Liver (tissue), 8 donors: ENCODE measurements at regions not wholly inside any gene's neighbourhood (a gene's known extent, or its start where the extent isn't known, plus 50 kb on each side); places are given as distances from the start of the nearest gene placed in this dataset.

ENCODE experiments used
- DNase-seq: peaks from one replicate; pipeline ENCODE4 v3.0.0-alpha.2; 2017; ENCODE audit warnings: low spot score
- H3K27ac ChIP-seq, 2 donors: one replicate each; pipeline ENCODE4 v1.7.0; 2013; ENCODE audit warnings: inconsistent platforms in 2 of 2, low read length in 2 of 2, control low read depth in 1 of 2, low read depth in 1 of 2, mild to moderate bottlenecking in 1 of 2
- H3K27me3 ChIP-seq, 4 donors: one replicate each; pipeline versions ENCODE4 v1.6.1 to v1.7.0; 2013; ENCODE audit warnings: low read length in 3 of 4, inconsistent platforms in 1 of 4, mild to moderate bottlenecking in 1 of 4, moderate library complexity in 1 of 4; ENCODE audit not compliant: control insufficient read depth in 4 of 4, insufficient read depth in 4 of 4
- H3K36me3 ChIP-seq, 4 donors: one replicate each; pipeline versions ENCODE4 v1.6.1 to v1.7.0; 2013; ENCODE audit warnings: low read length in 3 of 4, mild to moderate bottlenecking in 3 of 4, low read depth in 1 of 4, moderate library complexity in 1 of 4; ENCODE audit not compliant: control insufficient read depth in 4 of 4, insufficient read depth in 3 of 4
- H3K4me1 ChIP-seq, 4 donors: one replicate each; pipeline versions ENCODE4 v1.6.1 to v1.7.0; 2013; ENCODE audit warnings: low read length in 3 of 4, mild to moderate bottlenecking in 3 of 4, moderate library complexity in 1 of 4; ENCODE audit not compliant: control insufficient read depth in 4 of 4, insufficient read depth in 4 of 4
- H3K4me3 ChIP-seq, 3 donors: one replicate each; pipeline versions ENCODE4 v1.6.1 to v1.7.0; 2013; ENCODE audit warnings: low read length in 3 of 3, control low read depth in 1 of 3, low read depth in 1 of 3, mild to moderate bottlenecking in 1 of 3
- H3K9ac ChIP-seq, 2 donors: one replicate each; pipeline ENCODE4 v1.7.0; 2013; ENCODE audit warnings: low read length in 2 of 2, mild to moderate bottlenecking in 2 of 2, moderate library complexity in 2 of 2, control low read depth in 1 of 2, low read depth in 1 of 2
- H3K9me3 ChIP-seq, 4 donors: one replicate each; pipeline versions ENCODE4 v1.6.1 to v1.7.0; 2013; ENCODE audit warnings: low read length in 3 of 4; ENCODE audit not compliant: control insufficient read depth in 4 of 4
- ATF3 ChIP-seq: IDR thresholded peaks from 2 replicates; pipeline ENCODE4 v1.6.1; 2016; ENCODE audit warnings: antibody characterized with exemption
- CTCF ChIP-seq: fragments of 150-350 bp; IDR thresholded peaks from 2 replicates; pipeline ENCODE4 v1.5.1; 2017; ENCODE audit warnings: improper control_type of control experiment, low read depth, low read length; ENCODE audit not compliant: missing input control
- EGR1 ChIP-seq, 2 donors: IDR thresholded peaks; 2 replicates each; pipeline ENCODE4 v1.6.1; 2016 to 2018; ENCODE audit warnings: antibody characterized with exemption in 2 of 2, low read depth in 2 of 2
- FOXA1 ChIP-seq: IDR thresholded peaks from 2 replicates; pipeline ENCODE4 v1.6.1; 2016; ENCODE audit warnings: antibody characterized with exemption
- FOXA2 ChIP-seq: IDR thresholded peaks from 2 replicates; pipeline ENCODE4 v1.6.1; 2016; ENCODE audit warnings: antibody characterized with exemption
- HNF4A ChIP-seq, 2 donors: conservative IDR thresholded peaks; 2 replicates each; pipeline ENCODE4 v1.6.1; 2016; ENCODE audit warnings: antibody characterized with exemption in 2 of 2, mild to moderate bottlenecking in 2 of 2
- JUND ChIP-seq, 2 donors: IDR thresholded peaks; 2 replicates each; pipeline ENCODE4 v1.6.1; 2016; ENCODE audit warnings: antibody characterized with exemption in 2 of 2
- MAX ChIP-seq: IDR thresholded peaks from 2 replicates; pipeline ENCODE4 v1.6.1; 2016; ENCODE audit warnings: antibody characterized with exemption
- NR2F2 ChIP-seq: IDR thresholded peaks from 2 replicates; pipeline ENCODE4 v1.6.1; 2016; ENCODE audit warnings: antibody characterized with exemption
- RAD21 ChIP-seq, 2 donors: IDR thresholded peaks; 2 replicates each; pipeline ENCODE4 v1.6.1; 2016; ENCODE audit warnings: antibody characterized with exemption in 2 of 2, mild to moderate bottlenecking in 2 of 2
- REST ChIP-seq: IDR thresholded peaks from 2 replicates; pipeline ENCODE4 v1.6.1; 2016; ENCODE audit warnings: antibody characterized with exemption, mild to moderate bottlenecking
- RXRA ChIP-seq, 2 donors: IDR thresholded peaks; 2 replicates each; pipeline ENCODE4 v1.6.1; 2017 to 2018; ENCODE audit warnings: antibody characterized with exemption in 2 of 2, mild to moderate bottlenecking in 1 of 2
- SP1 ChIP-seq: IDR thresholded peaks from 2 replicates; pipeline ENCODE4 v1.6.1; 2018; ENCODE audit warnings: antibody characterized with exemption, mild to moderate bottlenecking
- TAF1 ChIP-seq: conservative IDR thresholded peaks from 2 replicates; pipeline ENCODE4 v1.6.1; 2016; ENCODE audit warnings: antibody characterized with exemption, mild to moderate bottlenecking
- YY1 ChIP-seq: IDR thresholded peaks from 2 replicates; pipeline ENCODE4 v1.6.1; 2016; ENCODE audit warnings: antibody characterized with exemption, mild to moderate bottlenecking
- ZBTB33 ChIP-seq: IDR thresholded peaks from 2 replicates; pipeline ENCODE4 v1.6.1; 2016; ENCODE audit warnings: antibody characterized with exemption
- WGBS: extraction: QIAGEN DNeasy Blood & Tissue Kit; methylation state at CpG from one replicate; pipeline ENCODE4 v1.1.7; 2013; 5-methylcytosine and 5-hydroxymethylcytosine counted together
- donor health status: healthy.
- donor health status: healthy.
- donor health status: healthy.
- donor health status: healthy.
- donor health status: healthy.

GRCh38 chr21:23099185-23099584 lies 2101.0 kb downstream of the NCAM2 start:
- no peak overlapping the region for H3K4me3 ChIP-seq
- DNase-seq: no peak
- no peaks in the 10 kb centered on the region for H3K36me3 ChIP-seq
- no peaks in the 10 kb centered on the region for H3K27me3 ChIP-seq
- no peak for TF ChIP-seq JUND (IDR thresholded peaks at IDR 0.05)
- no peak for TF ChIP-seq CTCF
- TF ChIP-seq YY1: no peak
- no peak for TF ChIP-seq FOXA1
- no peak for TF ChIP-seq EGR1 (IDR thresholded peaks at IDR 0.05; ENCODE audit: low read depth in 2 of 2)
- no peaks in the 10 kb centered on the region for H3K4me1 ChIP-seq
- H3K9ac ChIP-seq: no peak overlapping the region
- H3K9me3 ChIP-seq: no peaks in the 10 kb centered on the region
- no peak overlapping the region for H3K27ac ChIP-seq

- no peak for TF ChIP-seq FOXA2
- no peak for TF ChIP-seq JUND (IDR thresholded peaks at IDR 0.05)
- TF ChIP-seq ZBTB33: no peak
- TF ChIP-seq SP1: no peak
- TF ChIP-seq ATF3: no peak
- no peak for TF ChIP-seq CTCF
- no peak for TF ChIP-seq REST
- TF ChIP-seq TAF1: no peak
- TF ChIP-seq RXRA (IDR thresholded peaks at IDR 0.05): no peak
- TF ChIP-seq NR2F2: no peak
- no peak for TF ChIP-seq MAX
- TF ChIP-seq HNF4A (conservative IDR thresholded peaks at IDR 0.05): no peak
- no peak for TF ChIP-seq RAD21 (IDR thresholded peaks at IDR 0.05)
- Histone ChIP-seq H3K4me3 (no peak overlapping the region), H3K9ac (no peak overlapping the region), H3K27me3 (no peaks in the 10 kb centered on the region), H3K36me3 (no peaks in the 10 kb centered on the region), H3K27ac (no peak overlapping the region), H3K4me1 (no peaks in the 10 kb centered on the region), H3K9me3 (no peaks in the 10 kb centered on the region)
- WGBS: 95% methylated on average over 14 of the region's 14 CpGs
- no peak for DNase-seq
Measured at GRCh38 chr21:23101111-23101510, 2102.9 kb downstream of the NCAM2 start.
